ENCODE measurements at regions not wholly inside any gene's neighbourhood (a gene's known extent, or its start where the extent isn't known, plus 50 kb on each side); places are given as distances from the start of the nearest gene placed in this dataset.
A peak's percentile ranks its signal among the peaks of the same experiment; 100 is the strongest.

DNA sequence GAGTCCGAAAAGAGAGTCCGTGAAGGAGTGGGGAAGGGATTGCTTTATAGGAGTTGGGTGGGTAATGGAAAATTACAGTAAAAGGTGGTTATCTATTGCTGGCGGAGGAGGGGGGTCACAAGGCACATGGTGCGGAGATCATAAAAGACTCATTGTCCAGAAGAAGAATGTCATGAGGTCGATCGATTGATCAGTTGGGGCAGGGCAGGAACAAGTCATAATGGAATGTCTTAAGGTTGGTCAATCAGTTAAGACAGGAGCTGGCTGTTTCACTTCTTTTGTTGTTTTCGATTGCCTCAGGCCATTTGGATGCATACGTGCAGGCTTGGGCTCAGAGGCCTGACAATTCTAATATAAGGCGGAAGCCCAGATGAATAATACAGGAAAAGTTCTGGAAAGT is 473.0 kb upstream of the TNP1 start (continued):
- TF ChIP-seq, protein P1, sequence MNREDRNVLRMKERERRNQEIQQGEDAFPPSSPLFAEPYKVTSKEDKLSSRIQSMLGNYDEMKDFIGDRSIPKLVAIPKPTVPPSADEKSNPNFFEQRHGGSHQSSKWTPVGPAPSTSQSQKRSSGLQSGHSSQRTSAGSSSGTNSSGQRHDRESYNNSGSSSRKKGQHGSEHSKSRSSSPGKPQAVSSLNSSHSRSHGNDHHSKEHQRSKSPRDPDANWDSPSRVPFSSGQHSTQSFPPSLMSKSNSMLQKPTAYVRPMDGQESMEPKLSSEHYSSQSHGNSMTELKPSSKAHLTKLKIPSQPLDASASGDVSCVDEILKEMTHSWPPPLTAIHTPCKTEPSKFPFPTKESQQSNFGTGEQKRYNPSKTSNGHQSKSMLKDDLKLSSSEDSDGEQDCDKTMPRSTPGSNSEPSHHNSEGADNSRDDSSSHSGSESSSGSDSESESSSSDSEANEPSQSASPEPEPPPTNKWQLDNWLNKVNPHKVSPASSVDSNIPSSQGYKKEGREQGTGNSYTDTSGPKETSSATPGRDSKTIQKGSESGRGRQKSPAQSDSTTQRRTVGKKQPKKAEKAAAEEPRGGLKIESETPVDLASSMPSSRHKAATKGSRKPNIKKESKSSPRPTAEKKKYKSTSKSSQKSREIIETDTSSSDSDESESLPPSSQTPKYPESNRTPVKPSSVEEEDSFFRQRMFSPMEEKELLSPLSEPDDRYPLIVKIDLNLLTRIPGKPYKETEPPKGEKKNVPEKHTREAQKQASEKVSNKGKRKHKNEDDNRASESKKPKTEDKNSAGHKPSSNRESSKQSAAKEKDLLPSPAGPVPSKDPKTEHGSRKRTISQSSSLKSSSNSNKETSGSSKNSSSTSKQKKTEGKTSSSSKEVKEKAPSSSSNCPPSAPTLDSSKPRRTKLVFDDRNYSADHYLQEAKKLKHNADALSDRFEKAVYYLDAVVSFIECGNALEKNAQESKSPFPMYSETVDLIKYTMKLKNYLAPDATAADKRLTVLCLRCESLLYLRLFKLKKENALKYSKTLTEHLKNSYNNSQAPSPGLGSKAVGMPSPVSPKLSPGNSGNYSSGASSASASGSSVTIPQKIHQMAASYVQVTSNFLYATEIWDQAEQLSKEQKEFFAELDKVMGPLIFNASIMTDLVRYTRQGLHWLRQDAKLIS (CRISPR knock-in tag; IDR thresholded peaks at IDR 0.05), result no peak
- TF ChIP-seq ZNF7 (CRISPR knock-in tag; IDR thresholded peaks at IDR 0.05) (no peak), ZNF552 (CRISPR knock-in tag; IDR thresholded peaks at IDR 0.05; ENCODE audit: borderline replicate concordance) (no peak), ZNF713 (CRISPR knock-in tag; IDR thresholded peaks at IDR 0.05) (no peak), MTA3 (CRISPR knock-in tag; IDR thresholded peaks at IDR 0.05) (no peak), GABPB1 (CRISPR knock-in tag; IDR thresholded peaks at IDR 0.05) (no peak), ZNF569 (CRISPR knock-in tag; IDR thresholded peaks at IDR 0.05; ENCODE audit: borderline replicate concordance) (no peak), ZNF34 (CRISPR knock-in tag; IDR thresholded peaks at IDR 0.05; ENCODE audit: borderline replicate concordance) (no peak), ZEB1 (IDR thresholded peaks at IDR 0.05; ENCODE audit: insufficient replicate concordance, low read depth) (no peak), SOX6 (IDR thresholded peaks at IDR 0.05) (no peak), SOX6 (CRISPR knock-in tag; IDR thresholded peaks at IDR 0.05) (peak; percentile 78), HNRNPLL (IDR thresholded peaks at IDR 0.05; ENCODE audit: low read depth, low read length, poor library complexity, severe bottlenecking) (no peak), DMAP1 (CRISPR knock-in tag; IDR thresholded peaks at IDR 0.05) (peak; percentile 32; the same call in 1 of the 2 replicates), YY1 (IDR thresholded peaks at IDR 0.05; ENCODE audit: insufficient read depth, insufficient replicate concordance, low read depth, low read length) (no peak), ZNF282 (IDR thresholded peaks at IDR 0.05; ENCODE audit: partially characterized antibody) (no peak)
- TF ChIP-seq, protein P2, sequence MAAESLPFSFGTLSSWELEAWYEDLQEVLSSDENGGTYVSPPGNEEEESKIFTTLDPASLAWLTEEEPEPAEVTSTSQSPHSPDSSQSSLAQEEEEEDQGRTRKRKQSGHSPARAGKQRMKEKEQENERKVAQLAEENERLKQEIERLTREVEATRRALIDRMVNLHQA (CRISPR knock-in tag; IDR thresholded peaks at IDR 0.05), result no peak
- TF ChIP-seq, protein P3, sequence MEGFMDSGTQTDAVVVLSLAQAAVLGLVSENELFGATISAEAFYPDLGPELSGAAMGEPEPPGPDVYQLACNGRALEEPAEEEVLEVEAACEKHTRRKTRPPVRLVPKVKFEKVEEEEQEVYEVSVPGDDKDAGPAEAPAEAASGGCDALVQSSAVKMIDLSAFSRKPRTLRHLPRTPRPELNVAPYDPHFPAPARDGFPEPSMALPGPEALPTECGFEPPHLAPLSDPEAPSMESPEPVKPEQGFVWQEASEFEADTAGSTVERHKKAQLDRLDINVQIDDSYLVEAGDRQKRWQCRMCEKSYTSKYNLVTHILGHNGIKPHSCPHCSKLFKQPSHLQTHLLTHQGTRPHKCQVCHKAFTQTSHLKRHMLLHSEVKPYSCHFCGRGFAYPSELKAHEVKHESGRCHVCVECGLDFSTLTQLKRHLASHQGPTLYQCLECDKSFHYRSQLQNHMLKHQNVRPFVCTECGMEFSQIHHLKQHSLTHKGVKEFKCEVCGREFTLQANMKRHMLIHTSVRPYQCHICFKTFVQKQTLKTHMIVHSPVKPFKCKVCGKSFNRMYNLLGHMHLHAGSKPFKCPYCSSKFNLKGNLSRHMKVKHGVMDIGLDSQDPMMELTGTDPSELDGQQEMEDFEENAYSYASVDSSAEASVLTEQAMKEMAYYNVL (CRISPR knock-in tag; IDR thresholded peaks at IDR 0.05; ENCODE audit: borderline replicate concordance), result no peak
- TF ChIP-seq, protein P4, sequence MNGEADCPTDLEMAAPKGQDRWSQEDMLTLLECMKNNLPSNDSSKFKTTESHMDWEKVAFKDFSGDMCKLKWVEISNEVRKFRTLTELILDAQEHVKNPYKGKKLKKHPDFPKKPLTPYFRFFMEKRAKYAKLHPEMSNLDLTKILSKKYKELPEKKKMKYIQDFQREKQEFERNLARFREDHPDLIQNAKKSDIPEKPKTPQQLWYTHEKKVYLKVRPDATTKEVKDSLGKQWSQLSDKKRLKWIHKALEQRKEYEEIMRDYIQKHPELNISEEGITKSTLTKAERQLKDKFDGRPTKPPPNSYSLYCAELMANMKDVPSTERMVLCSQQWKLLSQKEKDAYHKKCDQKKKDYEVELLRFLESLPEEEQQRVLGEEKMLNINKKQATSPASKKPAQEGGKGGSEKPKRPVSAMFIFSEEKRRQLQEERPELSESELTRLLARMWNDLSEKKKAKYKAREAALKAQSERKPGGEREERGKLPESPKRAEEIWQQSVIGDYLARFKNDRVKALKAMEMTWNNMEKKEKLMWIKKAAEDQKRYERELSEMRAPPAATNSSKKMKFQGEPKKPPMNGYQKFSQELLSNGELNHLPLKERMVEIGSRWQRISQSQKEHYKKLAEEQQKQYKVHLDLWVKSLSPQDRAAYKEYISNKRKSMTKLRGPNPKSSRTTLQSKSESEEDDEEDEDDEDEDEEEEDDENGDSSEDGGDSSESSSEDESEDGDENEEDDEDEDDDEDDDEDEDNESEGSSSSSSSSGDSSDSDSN (CRISPR knock-in tag; IDR thresholded peaks at IDR 0.05), result no peak
- TF ChIP-seq, protein P5, sequence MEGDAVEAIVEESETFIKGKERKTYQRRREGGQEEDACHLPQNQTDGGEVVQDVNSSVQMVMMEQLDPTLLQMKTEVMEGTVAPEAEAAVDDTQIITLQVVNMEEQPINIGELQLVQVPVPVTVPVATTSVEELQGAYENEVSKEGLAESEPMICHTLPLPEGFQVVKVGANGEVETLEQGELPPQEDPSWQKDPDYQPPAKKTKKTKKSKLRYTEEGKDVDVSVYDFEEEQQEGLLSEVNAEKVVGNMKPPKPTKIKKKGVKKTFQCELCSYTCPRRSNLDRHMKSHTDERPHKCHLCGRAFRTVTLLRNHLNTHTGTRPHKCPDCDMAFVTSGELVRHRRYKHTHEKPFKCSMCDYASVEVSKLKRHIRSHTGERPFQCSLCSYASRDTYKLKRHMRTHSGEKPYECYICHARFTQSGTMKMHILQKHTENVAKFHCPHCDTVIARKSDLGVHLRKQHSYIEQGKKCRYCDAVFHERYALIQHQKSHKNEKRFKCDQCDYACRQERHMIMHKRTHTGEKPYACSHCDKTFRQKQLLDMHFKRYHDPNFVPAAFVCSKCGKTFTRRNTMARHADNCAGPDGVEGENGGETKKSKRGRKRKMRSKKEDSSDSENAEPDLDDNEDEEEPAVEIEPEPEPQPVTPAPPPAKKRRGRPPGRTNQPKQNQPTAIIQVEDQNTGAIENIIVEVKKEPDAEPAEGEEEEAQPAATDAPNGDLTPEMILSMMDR (CRISPR knock-in tag; IDR thresholded peaks at IDR 0.05), result no peak
- TF ChIP-seq, protein P6, sequence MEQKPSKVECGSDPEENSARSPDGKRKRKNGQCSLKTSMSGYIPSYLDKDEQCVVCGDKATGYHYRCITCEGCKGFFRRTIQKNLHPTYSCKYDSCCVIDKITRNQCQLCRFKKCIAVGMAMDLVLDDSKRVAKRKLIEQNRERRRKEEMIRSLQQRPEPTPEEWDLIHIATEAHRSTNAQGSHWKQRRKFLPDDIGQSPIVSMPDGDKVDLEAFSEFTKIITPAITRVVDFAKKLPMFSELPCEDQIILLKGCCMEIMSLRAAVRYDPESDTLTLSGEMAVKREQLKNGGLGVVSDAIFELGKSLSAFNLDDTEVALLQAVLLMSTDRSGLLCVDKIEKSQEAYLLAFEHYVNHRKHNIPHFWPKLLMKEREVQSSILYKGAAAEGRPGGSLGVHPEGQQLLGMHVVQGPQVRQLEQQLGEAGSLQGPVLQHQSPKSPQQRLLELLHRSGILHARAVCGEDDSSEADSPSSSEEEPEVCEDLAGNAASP (CRISPR knock-in tag; IDR thresholded peaks at IDR 0.05; ENCODE audit: borderline replicate concordance), result no peak
